ENCODE measurements at regions not wholly inside any gene's neighbourhood (a gene's known extent, or its start where the extent isn't known, plus 50 kb on each side); places are given as distances from the start of the nearest gene placed in this dataset.

GRCh38 chr2:117698287-117698686 lies 116.2 kb upstream of the DDX18 start:
- TF ChIP-seq EZH2 (IDR thresholded peaks at IDR 0.05; ENCODE audit: insufficient read depth, low read length) (no peak), CTCF (IDR thresholded peaks at IDR 0.05; ENCODE audit: insufficient read depth, low read depth, low read length) (no peak)
